Vagina (tissue), 2 donors: ENCODE measurements at regions not wholly inside any gene's neighbourhood (a gene's known extent, or its start where the extent isn't known, plus 50 kb on each side); places are given as distances from the start of the nearest gene placed in this dataset.

Experiments
- CTCF ChIP-seq, 3 experiments: fragments of 450-650 bp in 2 of 3; fragments of 200-600 bp in 1 of 3; sonication (generic) in 1 of 3; IDR thresholded peaks; one replicate each; pipeline ENCODE4 v1.5.1; 2017 to 2019; ENCODE audit warnings: antibody characterized with exemption in 3 of 3, mild to moderate bottlenecking in 2 of 3, moderate library complexity in 2 of 3
- POLR2A ChIP-seq, 2 donors: fragments of 450-650 bp; IDR thresholded peaks; one replicate each; pipeline ENCODE4 v1.6.1; 2017; ENCODE audit warnings: antibody characterized with exemption in 2 of 2, mild to moderate bottlenecking in 2 of 2, moderate library complexity in 2 of 2
- POLR2AphosphoS5 ChIP-seq, 2 donors: sonication (generic); formaldehyde crosslinking; IDR thresholded peaks; one replicate each; pipeline ENCODE4 v1.9.0; 2017; ENCODE audit warnings: antibody characterized with exemption in 2 of 2, mild to moderate bottlenecking in 2 of 2, low read depth in 1 of 2; ENCODE audit not compliant: insufficient read depth in 1 of 2

GRCh38 chr5:7014611-7015010 is 301.4 kb downstream of the TENT4A start:
- TF ChIP-seq CTCF (IDR thresholded peaks at IDR 0.05), result no peak
- no peak for TF ChIP-seq POLR2AphosphoS5 (IDR thresholded peaks at IDR 0.05; ENCODE audit: insufficient read depth in 1 of 2, low read depth in 1 of 2)
- no peak for TF ChIP-seq POLR2A (IDR thresholded peaks at IDR 0.05)
